GM12878 (cell line): ENCODE measurements at regions not wholly inside any gene's neighbourhood (a gene's known extent, or its start where the extent isn't known, plus 50 kb on each side); places are given as distances from the start of the nearest gene placed in this dataset.

Source experiments
- ATF3 ChIP-seq: IDR thresholded peaks from 2 replicates; pipeline ENCODE4 v1.6.1; 2011; ENCODE audit warnings: low read depth, mild to moderate bottlenecking, low read length, moderate library complexity, borderline replicate concordance; ENCODE audit errors: extremely low read depth
- EGR1 ChIP-seq, 2 experiments: IDR thresholded peaks; 1 replicate in 1 of 2; 2 replicates in 1 of 2; pipeline ENCODE4 v1.6.1; 2011 to 2012; ENCODE audit warnings: low read depth in 2 of 2, low read length in 2 of 2, borderline replicate concordance in 1 of 2, mild to moderate bottlenecking in 1 of 2, moderate library complexity in 1 of 2

- TF ChIP-seq ATF3 = no peak
- no peak for TF ChIP-seq EGR1 (IDR thresholded peaks at IDR 0.05; ENCODE audit: borderline replicate concordance in 1 of 2, low read depth in 2 of 2, low read length in 2 of 2)
Measured at GRCh38 chr1:36583080-36583479, 100.4 kb upstream of the CSF3R start.
